HL-60 (cell line): ENCODE measurements at regions not wholly inside any gene's neighbourhood (a gene's known extent, or its start where the extent isn't known, plus 50 kb on each side); places are given as distances from the start of the nearest gene placed in this dataset.

Experiments
- POLR2AphosphoS5 ChIP-seq: IDR thresholded peaks from 2 replicates; pipeline ENCODE4 v1.6.1; 2012; ENCODE audit warnings: low read depth
- REST ChIP-seq: IDR thresholded peaks from 2 replicates; pipeline ENCODE4 v1.6.1; 2012; ENCODE audit warnings: low read depth; ENCODE audit not compliant: insufficient replicate concordance

GRCh38 chr1:5343256-5344020, 648.8 kb downstream of the NPHP4 start:
- TF ChIP-seq REST (no peak), POLR2AphosphoS5 (no peak)
